ENCODE measurements at regions not wholly inside any gene's neighbourhood (a gene's known extent, or its start where the extent isn't known, plus 50 kb on each side); places are given as distances from the start of the nearest gene placed in this dataset.

DNA sequence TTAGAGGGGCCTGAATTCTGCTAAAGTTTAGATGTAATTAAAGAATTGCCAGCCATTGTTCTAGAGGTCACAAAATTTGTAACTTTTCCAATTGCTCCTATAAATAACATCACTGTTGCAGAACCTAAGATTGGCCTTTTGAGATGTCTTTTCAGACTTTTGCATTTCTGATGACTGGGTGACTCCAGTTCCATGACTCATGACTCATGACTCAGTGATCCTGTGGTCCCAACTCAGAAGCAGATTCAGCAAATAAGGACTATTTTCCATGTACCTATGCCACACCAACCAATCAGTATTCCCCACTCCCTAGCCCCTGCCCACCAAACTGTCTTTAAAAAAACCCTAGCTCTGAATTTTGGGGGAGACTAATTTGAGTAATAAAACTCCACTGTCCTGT is 740.9 kb downstream of the CDH8 start:
- Histone ChIP-seq H3K9me3 (no peaks in the 10 kb centered on the region), H3K27ac (replicated peaks in 1 of 4) (no peak overlapping the region), H3K4me3 (no peak overlapping the region), H3K36me3 (no peaks in the 10 kb centered on the region), H3K4me1 (no peaks in the 10 kb centered on the region), H3K27me3 (no peaks in the 10 kb centered on the region)
- intact Hi-C loops (cut with DNase I) = no loop called here
- TF ChIP-seq, protein P1, sequence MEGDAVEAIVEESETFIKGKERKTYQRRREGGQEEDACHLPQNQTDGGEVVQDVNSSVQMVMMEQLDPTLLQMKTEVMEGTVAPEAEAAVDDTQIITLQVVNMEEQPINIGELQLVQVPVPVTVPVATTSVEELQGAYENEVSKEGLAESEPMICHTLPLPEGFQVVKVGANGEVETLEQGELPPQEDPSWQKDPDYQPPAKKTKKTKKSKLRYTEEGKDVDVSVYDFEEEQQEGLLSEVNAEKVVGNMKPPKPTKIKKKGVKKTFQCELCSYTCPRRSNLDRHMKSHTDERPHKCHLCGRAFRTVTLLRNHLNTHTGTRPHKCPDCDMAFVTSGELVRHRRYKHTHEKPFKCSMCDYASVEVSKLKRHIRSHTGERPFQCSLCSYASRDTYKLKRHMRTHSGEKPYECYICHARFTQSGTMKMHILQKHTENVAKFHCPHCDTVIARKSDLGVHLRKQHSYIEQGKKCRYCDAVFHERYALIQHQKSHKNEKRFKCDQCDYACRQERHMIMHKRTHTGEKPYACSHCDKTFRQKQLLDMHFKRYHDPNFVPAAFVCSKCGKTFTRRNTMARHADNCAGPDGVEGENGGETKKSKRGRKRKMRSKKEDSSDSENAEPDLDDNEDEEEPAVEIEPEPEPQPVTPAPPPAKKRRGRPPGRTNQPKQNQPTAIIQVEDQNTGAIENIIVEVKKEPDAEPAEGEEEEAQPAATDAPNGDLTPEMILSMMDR (IDR thresholded peaks at IDR 0.05) = no peak
- no peak for TF ChIP-seq POLR2AphosphoS5 (IDR thresholded peaks at IDR 0.05)
- TF ChIP-seq EP300 (IDR thresholded peaks at IDR 0.05) = no peak
- TF ChIP-seq POLR2A (IDR thresholded peaks at IDR 0.05; ENCODE audit: low read depth) = no peak
- DNase-seq (ENCODE audit: extremely low spot score) = no peak

DNA sequence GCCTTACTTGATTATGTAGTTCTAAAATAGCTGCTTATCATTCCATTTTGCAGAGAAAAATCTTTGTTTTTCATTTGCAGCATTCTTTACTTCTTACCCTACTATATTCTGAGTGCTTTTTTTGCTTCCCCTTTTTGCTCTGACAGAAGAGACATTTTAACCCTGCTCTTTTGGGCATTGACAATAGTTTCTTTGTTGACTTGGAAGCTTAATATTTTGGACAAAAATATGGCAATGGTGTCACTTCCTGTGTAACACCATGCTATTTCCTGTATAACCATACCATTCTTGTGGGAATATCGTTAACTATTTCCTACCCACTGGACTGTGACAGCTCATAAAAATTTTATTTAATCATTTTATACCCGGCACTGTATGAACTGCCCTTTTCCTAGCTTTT is 747.1 kb downstream of the CDH8 start:
- H3K9me3 ChIP-seq = no peaks in the 10 kb centered on the region
- H3K4me1 ChIP-seq = no peaks in the 10 kb centered on the region
- TF ChIP-seq, protein P1 (IDR thresholded peaks at IDR 0.05) = no peak
- no peak for TF ChIP-seq EP300 (IDR thresholded peaks at IDR 0.05)
- TF ChIP-seq POLR2AphosphoS5 (IDR thresholded peaks at IDR 0.05) = no peak
- TF ChIP-seq POLR2A (IDR thresholded peaks at IDR 0.05; ENCODE audit: low read depth) = no peak
- H3K36me3 ChIP-seq = no peaks in the 10 kb centered on the region
- no peaks in the 10 kb centered on the region for H3K27me3 ChIP-seq
- 65% methylated on average over 2 of the region's 2 CpGs for WGBS
- intact Hi-C loops (cut with DNase I) = no loop called here
- no peak overlapping the region for H3K4me3 ChIP-seq
- no peak for DNase-seq (ENCODE audit: extremely low spot score)
- no peak overlapping the region for H3K27ac ChIP-seq (replicated peaks in 1 of 4)

DNA sequence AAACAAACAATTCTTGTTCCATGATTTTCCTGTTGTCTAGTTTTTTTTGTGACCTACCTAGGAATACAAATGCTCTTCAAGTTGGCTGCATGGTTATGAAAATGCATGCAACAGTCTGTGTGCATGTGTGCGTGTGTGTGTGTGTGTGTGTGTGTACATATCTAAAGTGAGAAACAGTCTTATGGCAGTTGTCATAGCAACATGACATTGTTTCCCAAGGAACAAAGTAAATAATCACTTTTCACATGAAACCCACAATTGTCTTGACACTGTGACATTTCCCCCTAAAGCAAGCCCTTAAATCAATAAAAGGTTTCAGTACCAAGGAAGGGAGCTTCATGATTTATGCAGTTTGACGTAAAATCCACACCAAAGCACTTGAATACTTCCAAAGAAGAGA is 758.4 kb downstream of the CDH8 start:
- TF ChIP-seq POLR2AphosphoS5 (IDR thresholded peaks at IDR 0.05) (no peak), POLR2A (IDR thresholded peaks at IDR 0.05; ENCODE audit: low read depth) (no peak), EP300 (IDR thresholded peaks at IDR 0.05) (no peak)
- TF ChIP-seq, protein P1 (IDR thresholded peaks at IDR 0.05) = no peak
- no peaks in the 10 kb centered on the region for H3K9me3 ChIP-seq
- 72% methylated on average over 2 of the region's 2 CpGs for WGBS
- H3K27me3 ChIP-seq = no peaks in the 10 kb centered on the region
- no peak overlapping the region for H3K27ac ChIP-seq (replicated peaks in 1 of 4)
- intact Hi-C loops (cut with DNase I) = no loop called here
- H3K4me3 ChIP-seq = no peak overlapping the region
- H3K36me3 ChIP-seq = no peaks in the 10 kb centered on the region
- no peak for DNase-seq (ENCODE audit: extremely low spot score)
- H3K4me1 ChIP-seq = no peaks in the 10 kb centered on the region

DNA sequence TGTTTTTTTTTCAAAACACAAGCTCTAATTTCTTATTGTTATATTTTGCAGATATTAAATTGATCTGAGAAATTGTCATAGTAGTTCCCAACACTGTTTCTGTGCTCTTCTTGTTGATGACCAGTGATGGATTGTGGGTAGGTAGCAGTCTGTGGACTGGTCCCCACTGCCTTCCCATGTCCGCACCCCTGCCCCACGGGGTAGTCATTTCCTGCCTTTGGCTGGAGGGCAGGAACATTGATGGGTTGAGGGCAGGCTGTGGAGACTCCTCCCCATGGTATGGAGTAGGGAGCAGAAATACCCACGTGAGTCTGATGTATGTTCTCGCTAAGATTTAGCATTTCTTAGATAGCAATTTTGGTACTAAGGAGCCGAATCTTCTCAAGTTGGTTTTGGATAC is 762.0 kb downstream of the CDH8 start:
- TF ChIP-seq, protein P1 (IDR thresholded peaks at IDR 0.05) = no peak
- TF ChIP-seq POLR2A (IDR thresholded peaks at IDR 0.05; ENCODE audit: low read depth) (no peak), POLR2AphosphoS5 (IDR thresholded peaks at IDR 0.05) (no peak), EP300 (IDR thresholded peaks at IDR 0.05) (no peak)
- intact Hi-C loops (cut with DNase I) = no loop called here
- no peaks in the 10 kb centered on the region for H3K27me3 ChIP-seq
- 96% methylated on average over 5 of the region's 5 CpGs for WGBS
- H3K36me3 ChIP-seq = no peaks in the 10 kb centered on the region
- H3K4me1 ChIP-seq = no peaks in the 10 kb centered on the region
- DNase-seq (ENCODE audit: extremely low spot score) = no peak
- H3K9me3 ChIP-seq = no peaks in the 10 kb centered on the region
- no peak overlapping the region for H3K4me3 ChIP-seq
- no peak overlapping the region for H3K27ac ChIP-seq (replicated peaks in 1 of 4)

DNA sequence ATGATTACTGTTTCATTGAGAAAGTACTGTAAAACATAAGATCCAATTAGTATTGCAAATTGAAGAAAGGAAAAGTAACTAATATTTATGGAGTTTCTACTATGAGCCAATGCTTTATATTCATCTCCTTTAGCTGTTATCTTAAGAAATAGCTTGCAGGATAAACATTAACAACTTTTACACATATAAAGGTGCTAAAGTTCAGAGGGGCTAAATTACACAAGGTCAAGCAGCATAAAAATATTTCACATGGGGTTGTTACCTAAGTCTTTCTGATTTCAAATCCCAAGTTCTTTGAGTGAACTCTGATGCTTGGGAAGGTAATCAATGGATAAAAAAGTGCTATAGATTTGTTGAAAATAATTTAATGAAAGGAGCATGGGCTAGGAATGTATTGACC is 765.5 kb downstream of the CDH8 start:
- TF ChIP-seq, protein P1 (IDR thresholded peaks at IDR 0.05) = no peak
- TF ChIP-seq POLR2A (IDR thresholded peaks at IDR 0.05; ENCODE audit: low read depth) (no peak), POLR2AphosphoS5 (IDR thresholded peaks at IDR 0.05) (no peak), EP300 (IDR thresholded peaks at IDR 0.05) (no peak)
- intact Hi-C loops (cut with DNase I) = no loop called here
- no peaks in the 10 kb centered on the region for H3K4me1 ChIP-seq
- no peaks in the 10 kb centered on the region for H3K36me3 ChIP-seq
- H3K4me3 ChIP-seq = no peak overlapping the region
- no peaks in the 10 kb centered on the region for H3K27me3 ChIP-seq
- H3K9me3 ChIP-seq = no peaks in the 10 kb centered on the region
- no peak for DNase-seq (ENCODE audit: extremely low spot score)
- no peak overlapping the region for H3K27ac ChIP-seq (replicated peaks in 1 of 4)
